HCT116 (cell line): ENCODE measurements at regions not wholly inside any gene's neighbourhood (a gene's known extent, or its start where the extent isn't known, plus 50 kb on each side); places are given as distances from the start of the nearest gene placed in this dataset.

Experiments
- ATAC-seq: fragments of 200-7000 bp; cut with Tn5 transposase; 2 replicates; pipeline ENCODE4 v1.9.1; 2020; ENCODE audit warnings: mild to moderate bottlenecking, moderate library complexity
- BruUV-seq: library from RNA; stranded (reverse); fragments of 400-500 nt; replicated peaks from 2 replicates; lab custom pipeline; 2021; lab: Mats Ljungman, UMichigan
- CTCF ChIA-PET: fragments of 300-600 bp; sonication (Branson Sonifier 250); formaldehyde crosslinking; loops from one replicate; lab custom pipeline; 2021; ENCODE audit warnings: antibody characterized with exemption; lab: Charles Lee
- POLR2A ChIA-PET: fragments of 300-600, 350-600 bp; sonication (Branson Sonifier 250); formaldehyde crosslinking; loops from one replicate; lab custom pipeline; 2021; ENCODE audit warnings: antibody characterized with exemption; lab: Charles Lee
- RAD21 ChIA-PET, 2 experiments: fragments of 300-600 bp; sonication (Branson Sonifier 250); formaldehyde crosslinking; loops; one replicate each; lab custom pipeline; 2023; ENCODE audit warnings: low total read pairs in 2 of 2; ENCODE audit not compliant: uncharacterized antibody in 2 of 2, unreplicated experiment in 2 of 2, low non-redundant PET in 1 of 2; lab: Charles Lee
- DNase-seq: peaks from one replicate; pipeline ENCODE4 v3.0.0-alpha.2; 2010; ENCODE audit warnings: low read depth, low spot score
- H2AFZ ChIP-seq: fragments of 200-600 bp; shearing (Covaris generic), sonication (generic); 2 replicates; pipeline ENCODE4 v1.6.1; 2017; ENCODE audit warnings: low read depth, mixed run types, mixed read lengths, antibody characterized with exemption, low read length; ENCODE audit not compliant: poor library complexity, severe bottlenecking
- H3K27ac ChIP-seq: 2 replicates; pipeline ENCODE4 v1.5.1; 2012; ENCODE audit warnings: low read depth, low read length
- H3K27me3 ChIP-seq: fragments of 200-600 bp; sonication (generic); 2 replicates; pipeline ENCODE4 v1.6.1; 2016; ENCODE audit warnings: mixed run types, low read length, mixed read lengths; ENCODE audit not compliant: insufficient read depth
- H3K36me3 ChIP-seq, 2 experiments: fragments of 200-500 bp in 1 of 2; fragments of 200-600 bp in 1 of 2; sonication (Bioruptor generic) in 1 of 2; sonication (generic) in 1 of 2; 2 replicates each; pipeline versions ENCODE4 v1.5.1 to v1.6.1; 2014 to 2016; ENCODE audit warnings: low read length in 2 of 2, inconsistent platforms in 1 of 2, mixed read lengths in 1 of 2, mixed run types in 1 of 2; ENCODE audit not compliant: insufficient read depth in 2 of 2, control insufficient read depth in 1 of 2
- H3K4me1 ChIP-seq, 2 experiments: fragments of 200-600 bp in 1 of 2; sonication (generic) in 1 of 2; 2 replicates each; pipeline versions ENCODE4 v1.5.1 to v1.6.1; 2012 to 2017; ENCODE audit warnings: low read length in 2 of 2, inconsistent platforms in 1 of 2, mild to moderate bottlenecking in 1 of 2, mixed read lengths in 1 of 2, mixed run types in 1 of 2, moderate library complexity in 1 of 2; ENCODE audit not compliant: insufficient read depth in 2 of 2, control insufficient read depth in 1 of 2
- H3K4me2 ChIP-seq: fragments of 200-600 bp; sonication (generic); 2 replicates; pipeline ENCODE4 v1.6.1; 2017; ENCODE audit warnings: mixed run types, low read length, mixed read lengths
- H3K4me3 ChIP-seq, 2 experiments: fragments of 200-600 bp in 1 of 2; sonication (generic) in 1 of 2; replicated peaks in 1 of 2; 2 replicates each; pipeline ENCODE4 v1.5.1; 2011 to 2016; ENCODE audit warnings: low read length in 2 of 2, control low read depth in 1 of 2, low read depth in 1 of 2, mild to moderate bottlenecking in 1 of 2, mixed read lengths in 1 of 2, mixed run types in 1 of 2
- H3K79me2 ChIP-seq: fragments of 200-600 bp; sonication (generic); 2 replicates; pipeline ENCODE4 v1.6.1; 2017; ENCODE audit warnings: mild to moderate bottlenecking, mixed run types, low read length, moderate library complexity, mixed read lengths; ENCODE audit not compliant: insufficient read depth
- H3K9ac ChIP-seq: fragments of 200-600 bp; sonication (generic); 2 replicates; pipeline ENCODE4 v1.6.1; 2016; ENCODE audit warnings: low read length, mixed read lengths
- H3K9me2 ChIP-seq: fragments of 200-600 bp; sonication (generic), shearing (Covaris generic); 2 replicates; pipeline ENCODE4 v1.6.1; 2017; ENCODE audit warnings: mixed run types, mild to moderate bottlenecking, moderate library complexity; ENCODE audit not compliant: insufficient read depth
- H3K9me3 ChIP-seq, 2 experiments: fragments of 200-500 bp in 1 of 2; fragments of 200-600 bp in 1 of 2; sonication (Bioruptor generic) in 1 of 2; sonication (generic) in 1 of 2; 2 replicates each; pipeline ENCODE4 v1.6.1; 2014 to 2017; ENCODE audit warnings: low read length in 2 of 2, mixed read lengths in 2 of 2, inconsistent platforms in 1 of 2, low read depth in 1 of 2, mild to moderate bottlenecking in 1 of 2, mixed run types in 1 of 2, moderate library complexity in 1 of 2; ENCODE audit not compliant: control insufficient read depth in 1 of 2, insufficient read depth in 1 of 2
- H4K20me1 ChIP-seq: fragments of 200-600 bp; sonication (generic), shearing (Covaris generic); 2 replicates; pipeline ENCODE4 v1.6.1; 2017; ENCODE audit warnings: mixed run types, mild to moderate bottlenecking, moderate library complexity; ENCODE audit not compliant: insufficient read depth
- CBX3 ChIP-seq: IDR thresholded peaks from 2 replicates; pipeline ENCODE4 v1.6.1; 2012; ENCODE audit warnings: low read depth
- EGR1 ChIP-seq: IDR thresholded peaks from 2 replicates; pipeline ENCODE4 v1.6.1; 2012; ENCODE audit warnings: low read depth
- EZH2 ChIP-seq: fragments of 200-600 bp; sonication (generic); IDR thresholded peaks from 2 replicates; pipeline ENCODE4 v1.6.1; 2017; ENCODE audit warnings: antibody characterized with exemption, mixed run types
- EZH2phosphoT487 ChIP-seq: fragments of 200-600 bp; IDR thresholded peaks from 2 replicates; pipeline ENCODE4 v1.6.1; 2018; ENCODE audit warnings: antibody characterized with exemption, borderline replicate concordance
- FOSL1 ChIP-seq: IDR thresholded peaks from 2 replicates; pipeline ENCODE4 v1.6.1; 2012; ENCODE audit warnings: low read depth
- POLR2A ChIP-seq: IDR thresholded peaks from 2 replicates; pipeline ENCODE4 v1.7.0; 2011; ENCODE audit warnings: borderline replicate concordance; ENCODE audit not compliant: insufficient read depth, insufficient read length; ENCODE audit errors: extremely low read depth
- POLR2AphosphoS5 ChIP-seq: IDR thresholded peaks from 2 replicates; pipeline ENCODE4 v1.6.1; 2011; ENCODE audit warnings: mild to moderate bottlenecking, low read depth, low read length, moderate library complexity
- RAD21 ChIP-seq: IDR thresholded peaks from 2 replicates; pipeline ENCODE4 v1.6.1; 2012; ENCODE audit warnings: low read depth, mild to moderate bottlenecking
- REST ChIP-seq: IDR thresholded peaks from 2 replicates; pipeline ENCODE4 v1.6.1; 2012; ENCODE audit warnings: low read depth
- SIN3A ChIP-seq: IDR thresholded peaks from 2 replicates; pipeline ENCODE4 v1.6.1; 2012; ENCODE audit warnings: low read depth
- SP1 ChIP-seq: IDR thresholded peaks from 2 replicates; pipeline ENCODE4 v1.6.1; 2012; ENCODE audit warnings: low read depth
- TCF7L2 ChIP-seq: IDR thresholded peaks from 2 replicates; pipeline ENCODE4 v1.7.0; 2011; ENCODE audit warnings: borderline replicate concordance, inconsistent platforms; ENCODE audit not compliant: insufficient read depth, insufficient read length; ENCODE audit errors: extremely low read depth
- YY1 ChIP-seq: IDR thresholded peaks from 2 replicates; pipeline ENCODE4 v1.6.1; 2011; ENCODE audit warnings: low read length, low read depth, moderate library complexity, mild to moderate bottlenecking; ENCODE audit not compliant: insufficient replicate concordance; ENCODE audit errors: extremely low read depth
- intact Hi-C: fragments of 100-400 bp; cut with micrococcal nuclease; formaldehyde crosslinking; loops from 2 replicates; pipeline ENCODE4 v1.10.0; 2022
- TF ChIP-seq, protein P1 (sequence below): IDR thresholded peaks from 2 replicates; pipeline ENCODE4 v1.6.1; 2012
- TF ChIP-seq, protein P2 (sequence below): IDR thresholded peaks from 2 replicates; pipeline ENCODE4 v1.6.1; 2011; ENCODE audit warnings: mild to moderate bottlenecking, low read length, moderate library complexity; ENCODE audit not compliant: insufficient replicate concordance; ENCODE audit errors: extremely low read depth

GRCh38 chr20:54820392-54820791, 345.0 kb downstream of the DOK5 start:
- POLR2A ChIA-PET: no interaction called here
- Histone ChIP-seq H3K27me3 (no peaks in the 10 kb centered on the region), H3K9me3 (peaks cover 0 to 5% of the 10 kb centered on the region in 2 experiments; a peak in 2 of 4 replicates), H3K4me1 (no peaks in the 10 kb centered on the region), H3K36me3 (no peaks in the 10 kb centered on the region), H2AFZ (no peak overlapping the region), H3K4me3 (no peak overlapping the region), H4K20me1 (no peaks in the 10 kb centered on the region), H3K79me2 (no peaks in the 10 kb centered on the region), H3K27ac (no peak overlapping the region), H3K9ac (no peak overlapping the region), H3K4me2 (no peak overlapping the region), H3K9me2 (no peaks in the 10 kb centered on the region)
- TF ChIP-seq CBX3 (no peak), POLR2AphosphoS5 (no peak), FOSL1 (no peak), TCF7L2 (no peak), RAD21 (no peak), EGR1 (no peak), POLR2A (no peak), SP1 (no peak), YY1 (no peak)
- TF ChIP-seq, protein P1, sequence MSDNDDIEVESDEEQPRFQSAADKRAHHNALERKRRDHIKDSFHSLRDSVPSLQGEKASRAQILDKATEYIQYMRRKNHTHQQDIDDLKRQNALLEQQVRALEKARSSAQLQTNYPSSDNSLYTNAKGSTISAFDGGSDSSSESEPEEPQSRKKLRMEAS: no peak
- RAD21 ChIA-PET: no interaction called here
- BruUV-seq: no TSS peak
- DNase-seq (no peak), ATAC-seq (no peak)
- CTCF ChIA-PET: no interaction called here
- intact Hi-C loops: no loop called here

GRCh38 chr20:54806462-54806861, 331.1 kb downstream of the DOK5 start:
- no peak overlapping the region for H3K4me2 ChIP-seq
- H4K20me1 ChIP-seq: no peaks in the 10 kb centered on the region
- H3K9me2 ChIP-seq: no peaks in the 10 kb centered on the region
- ChIA-PET POLR2A (no interaction called here), RAD21 (no interaction called here), CTCF (no interaction called here)
- H3K36me3 ChIP-seq: no peaks in the 10 kb centered on the region
- BruUV-seq: no TSS peak
- H3K9ac ChIP-seq: no peak overlapping the region
- peaks cover 6 to 16% of the 10 kb centered on the region in 2 experiments; a peak in 3 of 4 replicates for H3K9me3 ChIP-seq
- no peaks in the 10 kb centered on the region for H3K4me1 ChIP-seq
- H2AFZ ChIP-seq: no peak overlapping the region
- intact Hi-C loops: no loop called here
- no peak overlapping the region for H3K27ac ChIP-seq
- DNase-seq (no peak), ATAC-seq (no peak)
- no peak overlapping the region for H3K4me3 ChIP-seq
- H3K79me2 ChIP-seq: no peaks in the 10 kb centered on the region
- no peaks in the 10 kb centered on the region for H3K27me3 ChIP-seq
- TF ChIP-seq POLR2AphosphoS5: no peak
- TF ChIP-seq TCF7L2: no peak
- TF ChIP-seq EZH2phosphoT487: no peak
- TF ChIP-seq RAD21: no peak
- no peak for TF ChIP-seq REST
- TF ChIP-seq, protein P2, sequence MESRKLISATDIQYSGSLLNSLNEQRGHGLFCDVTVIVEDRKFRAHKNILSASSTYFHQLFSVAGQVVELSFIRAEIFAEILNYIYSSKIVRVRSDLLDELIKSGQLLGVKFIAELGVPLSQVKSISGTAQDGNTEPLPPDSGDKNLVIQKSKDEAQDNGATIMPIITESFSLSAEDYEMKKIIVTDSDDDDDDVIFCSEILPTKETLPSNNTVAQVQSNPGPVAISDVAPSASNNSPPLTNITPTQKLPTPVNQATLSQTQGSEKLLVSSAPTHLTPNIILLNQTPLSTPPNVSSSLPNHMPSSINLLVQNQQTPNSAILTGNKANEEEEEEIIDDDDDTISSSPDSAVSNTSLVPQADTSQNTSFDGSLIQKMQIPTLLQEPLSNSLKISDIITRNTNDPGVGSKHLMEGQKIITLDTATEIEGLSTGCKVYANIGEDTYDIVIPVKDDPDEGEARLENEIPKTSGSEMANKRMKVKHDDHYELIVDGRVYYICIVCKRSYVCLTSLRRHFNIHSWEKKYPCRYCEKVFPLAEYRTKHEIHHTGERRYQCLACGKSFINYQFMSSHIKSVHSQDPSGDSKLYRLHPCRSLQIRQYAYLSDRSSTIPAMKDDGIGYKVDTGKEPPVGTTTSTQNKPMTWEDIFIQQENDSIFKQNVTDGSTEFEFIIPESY: no peak
- TF ChIP-seq, protein P1: no peak
- no peak for TF ChIP-seq EGR1
- TF ChIP-seq POLR2A: no peak
- no peak for TF ChIP-seq EZH2
- TF ChIP-seq SIN3A: no peak
- no peak for TF ChIP-seq FOSL1
